GM21423 (cell line): ENCODE measurements at regions not wholly inside any gene's neighbourhood (a gene's known extent, or its start where the extent isn't known, plus 50 kb on each side); places are given as distances from the start of the nearest gene placed in this dataset.

ENCODE experiments used
- ATAC-seq: cut with Tn5 transposase; IDR thresholded peaks from one replicate; pipeline ENCODE4 v1.9.1; 2021; ENCODE audit warnings: mild to moderate bottlenecking, moderate library complexity; ENCODE audit not compliant: unreplicated experiment

DNA sequence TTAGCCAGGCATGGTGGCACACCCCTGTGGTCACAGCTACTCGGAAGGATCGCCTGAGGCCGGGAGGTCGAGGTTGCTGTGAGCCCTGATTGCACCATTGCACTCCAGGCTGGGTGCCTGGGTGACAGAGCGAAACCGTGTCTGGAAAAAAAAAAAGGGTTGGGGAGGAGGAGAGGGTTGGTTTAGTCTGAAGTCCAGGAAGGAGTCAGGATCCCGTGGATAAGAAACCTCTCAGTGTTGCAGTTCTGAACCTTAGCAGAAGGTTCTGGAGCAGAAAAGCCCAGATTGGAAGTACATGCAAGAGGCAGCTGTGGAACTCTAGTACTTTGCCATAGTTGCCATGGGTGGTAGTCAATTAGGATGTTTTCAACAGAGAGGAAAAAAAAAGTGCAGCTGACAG, 125.2 kb upstream of the CPEB4 start:
- ATAC-seq: no peak

DNA sequence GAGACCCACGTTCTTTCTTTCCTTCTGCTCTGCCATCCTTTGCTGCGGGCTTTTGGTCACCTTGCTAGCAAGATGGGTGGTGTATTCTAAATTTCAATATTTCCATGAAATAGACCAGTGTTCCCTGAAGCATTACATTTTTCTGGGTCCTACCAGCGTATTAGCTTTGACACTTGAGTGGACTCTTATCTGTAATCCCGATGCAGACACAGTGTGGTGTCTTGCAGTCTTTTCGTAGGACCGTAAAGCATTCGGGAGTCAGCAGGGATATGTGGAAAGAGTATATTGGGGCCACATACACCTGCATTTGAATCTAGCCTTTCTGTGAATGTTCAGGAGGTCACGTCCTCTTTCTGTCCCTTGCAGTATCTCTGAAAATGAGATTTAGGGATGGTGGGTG, 124.7 kb upstream of the CPEB4 start:
- ATAC-seq: no peak

DNA sequence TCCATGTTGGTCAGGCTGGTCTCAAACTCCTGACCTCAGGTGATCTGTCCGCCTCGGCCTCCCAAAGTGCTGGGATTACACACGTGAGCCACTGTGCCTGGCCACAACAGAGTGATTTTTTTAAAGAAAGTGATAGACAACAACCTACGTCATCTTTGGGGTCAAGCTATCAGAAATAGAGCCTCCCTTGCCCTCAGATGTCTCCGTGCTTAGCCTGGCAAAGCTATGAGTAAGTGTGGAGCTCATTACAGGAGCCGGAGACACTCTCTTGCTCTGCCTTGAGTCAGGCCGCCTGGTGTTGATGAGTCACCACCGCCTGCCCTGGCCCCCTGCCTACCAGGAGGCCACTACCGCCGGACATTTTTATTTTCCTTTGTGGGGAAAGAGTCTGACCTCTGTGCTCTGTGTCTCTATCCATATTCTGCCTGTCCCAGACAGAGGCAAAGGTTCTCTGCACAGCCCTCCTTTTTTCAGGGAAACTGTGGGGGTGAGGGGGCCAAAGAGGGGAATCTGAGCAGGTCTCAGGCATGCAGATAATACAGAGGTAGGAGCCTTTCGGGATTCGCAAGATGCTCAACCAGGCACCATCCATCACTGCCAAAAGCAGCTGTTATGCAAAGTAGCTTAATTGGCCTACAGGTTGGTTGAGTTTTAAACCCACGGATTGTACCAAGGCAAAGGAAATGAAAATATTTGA, 123.7 kb upstream of the CPEB4 start:
- no peak for ATAC-seq

DNA sequence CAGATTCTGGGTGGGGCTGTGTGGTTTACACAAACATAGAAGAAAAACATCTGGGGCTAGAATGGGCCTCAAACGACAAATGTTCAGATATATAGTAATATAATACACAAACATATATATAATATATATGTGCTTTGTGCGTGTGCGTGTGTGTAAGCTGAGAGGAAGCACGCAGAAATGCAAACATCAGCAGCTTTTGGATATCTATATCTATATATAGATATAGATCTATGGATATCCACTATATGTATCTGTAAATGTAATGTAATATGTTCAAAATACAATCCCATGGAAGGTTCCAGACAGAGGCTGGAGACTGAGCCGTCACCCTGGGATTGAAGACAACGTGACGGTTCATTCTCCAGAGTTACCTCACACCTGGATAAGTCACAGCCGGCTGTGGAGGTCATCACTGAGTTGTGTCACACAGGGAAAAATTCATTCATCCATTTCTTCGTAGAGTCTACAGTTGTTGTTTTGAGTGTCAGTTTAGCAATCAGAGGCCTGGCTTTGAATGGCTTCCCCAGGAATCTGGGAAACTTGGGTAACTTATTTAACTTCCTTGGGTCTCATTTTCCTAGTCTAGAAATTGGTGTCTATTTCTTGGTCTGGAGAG, 123.0 kb upstream of the CPEB4 start:
- ATAC-seq: no peak

DNA sequence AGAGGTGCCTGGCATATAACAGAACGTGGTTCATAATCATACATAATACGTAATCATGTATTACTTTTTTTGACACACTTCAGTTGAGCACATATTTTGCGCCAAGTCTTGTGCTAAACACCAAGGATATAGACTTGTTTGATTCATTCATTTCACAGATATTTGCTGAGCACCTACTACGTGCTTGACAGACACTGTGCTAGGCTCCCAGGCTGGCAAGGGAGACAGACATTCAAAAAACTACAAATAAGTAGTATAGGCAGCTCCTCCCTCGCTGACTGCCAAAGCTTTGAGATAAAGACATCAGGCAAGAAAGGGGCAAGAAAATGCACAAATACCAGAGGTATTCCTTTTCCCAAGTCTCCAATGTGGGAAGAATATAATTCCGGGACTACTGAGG, 122.5 kb upstream of the CPEB4 start:
- ATAC-seq: no peak

DNA sequence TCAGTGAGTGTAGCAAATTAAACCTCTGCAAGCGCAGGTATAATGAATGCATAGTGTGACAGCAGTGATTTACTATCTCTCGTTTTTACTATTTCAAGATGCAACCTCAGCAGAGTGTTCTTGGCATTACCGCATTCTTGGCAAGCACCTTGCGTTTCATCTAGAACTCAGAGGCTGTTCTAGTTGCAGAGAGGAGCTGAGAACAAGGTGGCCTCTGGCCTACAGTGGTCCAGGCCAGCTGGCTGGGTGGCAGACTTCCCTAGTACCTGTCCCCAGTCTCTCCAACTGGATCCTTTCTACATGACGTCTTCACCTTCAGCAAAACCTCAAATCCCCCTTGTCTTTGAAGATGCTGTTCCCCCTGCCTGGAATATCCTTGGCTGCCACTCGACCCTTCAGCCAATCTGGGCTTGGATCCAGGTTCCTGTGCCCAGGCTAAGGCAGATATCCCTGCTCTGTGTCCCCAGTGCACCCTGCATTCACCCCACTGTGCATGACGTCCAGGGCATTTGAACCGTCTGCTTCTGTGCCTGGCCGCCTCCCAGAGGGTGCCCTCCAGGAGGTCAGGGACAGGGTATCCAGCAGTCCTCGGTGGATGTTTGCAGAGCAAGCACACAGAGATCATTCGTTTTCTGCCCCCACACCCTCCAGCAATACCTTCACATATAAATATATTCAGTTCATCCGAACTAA, 120.4 kb upstream of the CPEB4 start:
- ATAC-seq: no peak

DNA sequence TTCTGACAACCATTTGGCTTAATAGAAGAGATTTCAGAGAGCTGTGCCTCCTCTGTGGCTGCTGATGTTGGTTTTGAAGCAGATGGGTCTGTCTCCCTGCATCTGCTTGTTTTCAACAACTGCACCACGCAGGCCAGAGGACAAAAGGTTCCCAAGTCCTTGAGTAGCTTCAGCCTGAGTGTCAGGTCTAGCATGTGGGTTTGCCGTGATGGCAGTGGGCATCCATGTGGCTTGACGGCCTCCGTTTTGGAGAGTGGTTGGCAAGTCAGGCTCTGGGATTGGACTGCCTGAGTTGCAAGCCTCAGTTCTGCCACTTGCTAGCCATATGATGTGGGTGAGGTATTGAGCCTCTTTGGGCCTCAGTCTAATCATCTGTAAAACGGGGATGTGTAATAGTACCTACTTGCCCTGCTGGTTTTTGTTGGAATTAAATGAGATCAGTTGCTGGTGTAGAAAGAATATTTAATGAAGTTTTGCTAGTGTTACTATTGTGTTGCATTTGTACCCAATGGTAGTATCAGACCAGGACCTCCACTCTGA, 119.8 kb upstream of the CPEB4 start:
- no peak for ATAC-seq

DNA sequence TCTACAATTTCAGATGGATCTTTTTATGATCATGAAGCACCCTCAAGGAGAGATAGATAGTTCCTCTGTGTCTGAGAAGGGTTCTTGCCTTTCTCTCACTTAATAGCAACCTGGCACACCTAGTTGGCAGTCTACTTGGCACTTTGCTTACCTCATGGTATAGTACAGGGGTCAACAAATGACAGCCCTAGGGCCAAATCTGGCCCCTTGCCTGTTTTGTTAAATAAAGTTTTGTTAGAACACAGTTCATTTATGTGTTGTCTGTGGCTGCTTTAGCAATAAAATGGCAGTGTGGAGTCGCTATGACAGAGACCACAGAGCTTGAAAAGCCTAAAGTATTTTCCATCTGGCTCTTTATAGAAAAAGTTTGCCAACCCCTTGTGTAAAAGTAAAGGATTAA, 119.3 kb upstream of the CPEB4 start:
- no peak for ATAC-seq

DNA sequence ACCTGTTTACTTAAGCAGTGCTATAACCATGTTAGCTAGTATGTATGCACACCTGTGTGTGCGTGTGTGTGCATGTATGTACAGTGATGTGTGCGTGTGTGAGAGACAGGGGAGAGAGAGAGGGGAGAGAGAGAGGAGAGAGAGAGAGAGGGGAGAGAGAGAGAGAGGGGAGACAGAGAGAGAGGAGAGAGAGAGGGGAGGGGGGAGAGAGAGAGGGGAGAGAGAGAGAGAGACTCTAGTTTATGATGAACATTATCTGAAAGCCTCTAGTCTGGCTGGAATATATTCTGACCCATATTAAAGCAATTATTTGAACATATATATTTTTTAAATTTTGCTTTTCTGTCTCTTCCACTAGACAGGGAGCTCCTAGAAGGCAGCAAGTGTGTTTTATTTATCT, 117.5 kb upstream of the CPEB4 start:
- ATAC-seq: no peak

DNA sequence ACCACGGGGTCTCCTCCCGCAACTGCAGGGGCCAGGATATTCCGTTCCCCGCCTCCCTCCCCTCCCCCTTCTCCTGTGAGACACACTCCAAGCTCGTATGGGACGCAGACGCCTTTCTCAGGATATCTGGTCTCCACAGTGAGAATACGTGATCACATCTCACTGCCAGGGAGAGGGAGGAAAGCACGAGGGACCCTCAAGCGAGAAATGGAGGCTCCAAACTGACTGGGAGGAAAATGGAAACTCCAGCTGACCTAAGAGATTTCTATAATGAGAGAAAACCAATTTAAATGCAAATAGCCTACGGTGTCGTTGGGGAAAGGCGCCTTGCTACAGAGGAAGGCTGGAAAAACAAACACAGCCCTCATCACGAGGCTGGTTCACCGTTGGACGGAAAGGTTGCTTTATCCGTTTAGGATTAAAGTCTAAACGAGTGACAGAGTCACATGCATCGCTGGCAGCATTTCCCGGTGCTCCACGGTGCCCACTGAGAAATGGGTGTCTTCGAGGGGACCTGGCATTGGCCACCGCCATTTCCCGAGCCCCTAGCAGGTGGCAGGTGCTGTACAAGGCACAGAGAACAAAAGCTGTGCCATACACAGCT, 116.9 kb upstream of the CPEB4 start:
- no peak for ATAC-seq

DNA sequence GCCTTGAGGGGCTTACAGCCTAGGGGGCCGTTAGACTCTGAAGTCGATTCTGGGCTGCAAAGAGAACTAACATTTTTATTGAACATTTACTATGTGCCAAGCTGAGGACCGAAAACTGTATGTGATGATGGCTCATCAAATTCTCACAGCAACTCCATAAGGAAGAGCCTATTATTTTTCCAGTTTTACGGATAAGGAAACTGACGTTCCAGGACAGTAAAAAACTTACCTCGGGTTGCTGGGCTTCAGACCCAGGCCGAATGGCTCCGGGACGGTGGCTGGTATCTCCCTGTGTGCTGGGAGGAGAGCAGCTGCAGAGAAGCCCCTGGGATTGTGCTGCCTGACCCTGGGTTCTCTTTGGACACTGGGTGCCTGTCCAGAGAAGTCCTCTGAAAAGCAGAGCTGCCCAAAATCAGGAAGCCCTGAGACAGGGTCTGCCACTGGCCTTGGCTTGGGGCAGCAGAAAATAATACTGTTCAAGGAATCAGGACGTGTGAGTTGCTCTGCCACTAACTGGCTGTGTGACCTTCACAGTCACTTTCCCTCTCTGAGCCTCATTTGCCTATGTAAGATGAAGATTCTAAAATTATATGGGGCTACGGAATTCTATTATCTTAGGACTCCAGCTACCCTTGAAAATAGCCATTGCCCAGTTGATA, 116.3 kb upstream of the CPEB4 start:
- ATAC-seq: no peak

DNA sequence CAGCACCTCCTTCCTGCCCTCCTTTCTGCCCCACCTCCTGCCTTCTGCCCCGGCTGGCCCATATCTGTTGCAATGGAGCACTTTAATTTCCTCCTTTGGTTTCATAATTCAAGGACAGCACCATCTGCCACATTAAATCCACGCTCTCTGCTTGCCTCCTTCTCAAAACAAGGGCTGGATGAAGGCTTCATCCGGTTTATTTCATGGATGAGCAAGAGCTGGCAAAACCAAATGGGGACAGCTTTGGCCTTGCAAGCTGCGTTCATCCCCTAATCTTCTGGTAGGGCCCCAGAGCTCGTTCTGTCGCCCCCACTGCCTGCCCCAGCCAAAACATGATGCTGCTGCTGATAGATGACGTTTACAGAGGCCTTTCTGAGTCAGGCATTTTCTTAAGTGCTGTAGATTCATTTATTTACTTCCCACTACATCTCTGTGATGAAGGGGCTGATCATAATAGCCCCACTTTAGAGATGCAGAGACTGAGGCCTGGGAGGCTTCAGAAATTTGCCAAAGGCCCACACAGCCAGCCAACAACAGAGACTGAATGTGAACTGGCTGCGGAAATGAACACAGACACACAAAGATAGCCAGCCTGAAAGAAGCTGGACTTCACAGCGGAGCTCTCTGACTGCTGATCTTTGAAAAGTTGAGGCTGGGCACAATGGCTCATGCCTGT, 115.6 kb upstream of the CPEB4 start:
- ATAC-seq: no peak

DNA sequence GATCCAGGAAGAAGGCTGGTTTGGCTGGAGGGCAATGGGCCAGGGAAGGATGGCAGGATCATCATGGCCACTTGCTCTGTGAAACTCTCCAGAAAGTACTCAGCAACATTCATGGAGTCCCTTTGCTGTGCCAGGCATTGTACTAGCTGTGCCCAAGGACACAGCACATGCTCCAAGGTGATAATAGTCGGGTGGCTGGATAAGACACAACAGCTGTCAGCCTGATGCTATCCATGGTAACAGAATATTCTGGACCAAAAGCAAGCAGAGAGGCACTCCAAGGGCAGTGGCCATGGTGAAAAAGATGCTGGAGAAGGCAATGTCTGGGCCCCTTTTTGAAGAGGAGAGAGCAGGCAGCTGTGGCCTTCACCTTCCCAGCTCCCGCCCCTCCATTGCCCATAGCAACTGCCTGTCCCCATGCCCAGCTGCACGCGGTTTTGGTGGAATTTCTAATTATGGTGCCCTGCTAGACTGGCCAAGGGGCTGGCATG, 113.8 kb upstream of the CPEB4 start:
- ATAC-seq: no peak

DNA sequence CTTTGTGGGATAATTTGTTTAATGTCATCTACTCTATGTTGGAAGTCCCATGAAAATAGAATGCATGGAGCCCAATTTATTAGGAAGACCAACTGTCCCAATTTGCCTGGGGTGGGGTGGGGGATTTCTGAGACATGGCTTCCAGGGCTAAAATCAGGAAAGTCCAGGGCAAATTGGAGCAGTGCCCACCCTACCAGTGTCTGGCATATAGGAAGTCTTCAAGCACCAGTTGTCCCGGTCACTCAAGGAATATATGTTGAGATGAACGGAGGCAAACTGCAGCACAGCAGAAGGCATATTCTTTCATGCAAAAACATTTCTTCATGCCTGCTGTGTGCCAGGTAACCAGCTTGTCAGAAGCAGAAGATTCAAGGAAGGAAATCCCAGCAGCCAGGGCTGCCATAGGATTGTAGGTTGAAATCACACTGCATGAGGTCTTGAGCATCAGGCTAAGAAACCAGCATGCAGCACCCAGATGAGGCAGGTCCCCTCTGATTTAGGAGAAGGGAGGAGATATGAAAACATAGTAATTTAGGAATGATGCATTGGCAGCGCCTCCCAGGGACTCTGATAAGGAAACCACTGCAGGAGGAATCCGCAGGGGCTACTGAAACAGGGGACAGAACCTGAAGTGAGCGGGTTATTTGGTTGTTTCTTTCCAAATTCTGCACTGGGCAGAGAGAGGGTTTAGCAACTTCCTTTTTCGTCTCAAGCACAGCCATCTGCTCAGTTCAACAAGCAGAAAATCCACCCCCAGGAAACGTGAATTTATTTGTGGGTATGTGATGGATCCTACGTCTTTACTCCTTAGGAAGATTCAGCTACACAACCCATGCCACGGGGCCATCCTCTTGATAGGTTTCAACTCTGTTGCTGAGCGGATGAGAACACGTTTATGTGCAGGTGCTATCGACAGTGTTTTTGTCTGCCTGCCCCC, 112.6 kb upstream of the CPEB4 start:
- ATAC-seq: no peak

DNA sequence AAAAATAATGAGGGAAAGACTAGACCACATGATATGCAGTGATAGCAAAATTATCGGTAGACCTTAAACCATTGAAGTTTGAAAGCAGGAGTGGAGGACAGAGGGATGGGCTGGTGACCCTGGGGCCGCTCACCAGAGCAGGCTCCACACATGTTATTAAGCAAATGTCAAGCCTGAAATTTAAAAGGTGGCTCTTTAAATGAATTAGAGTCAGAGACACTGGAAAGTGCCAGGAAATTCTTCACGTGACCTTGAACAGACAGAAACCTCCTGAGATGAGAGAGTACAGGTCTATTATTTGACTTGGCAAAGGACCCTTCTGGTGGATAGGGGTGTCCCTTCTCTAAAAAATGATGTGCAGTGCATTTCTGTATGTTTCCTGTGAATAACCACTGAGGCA, 111.0 kb upstream of the CPEB4 start:
- no peak for ATAC-seq

DNA sequence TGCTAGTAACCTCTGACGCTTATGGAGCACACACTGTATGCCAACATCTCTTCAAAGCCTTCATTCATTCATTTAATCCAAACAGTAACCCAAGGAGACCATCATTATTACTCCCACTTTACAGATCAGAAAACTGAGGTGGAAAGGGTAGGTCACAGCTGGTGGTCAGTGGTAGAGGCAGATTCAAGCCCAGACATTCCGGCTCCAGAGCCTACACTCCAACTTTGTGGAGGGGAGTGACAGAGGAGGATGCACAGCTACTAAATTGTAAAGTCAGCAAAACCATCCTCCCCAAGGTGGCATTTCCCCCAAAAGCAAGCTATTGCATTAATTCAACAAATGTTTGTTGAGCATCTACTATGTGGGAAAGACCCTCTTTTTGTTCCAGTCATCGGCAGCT, 110.5 kb upstream of the CPEB4 start:
- ATAC-seq: no peak

DNA sequence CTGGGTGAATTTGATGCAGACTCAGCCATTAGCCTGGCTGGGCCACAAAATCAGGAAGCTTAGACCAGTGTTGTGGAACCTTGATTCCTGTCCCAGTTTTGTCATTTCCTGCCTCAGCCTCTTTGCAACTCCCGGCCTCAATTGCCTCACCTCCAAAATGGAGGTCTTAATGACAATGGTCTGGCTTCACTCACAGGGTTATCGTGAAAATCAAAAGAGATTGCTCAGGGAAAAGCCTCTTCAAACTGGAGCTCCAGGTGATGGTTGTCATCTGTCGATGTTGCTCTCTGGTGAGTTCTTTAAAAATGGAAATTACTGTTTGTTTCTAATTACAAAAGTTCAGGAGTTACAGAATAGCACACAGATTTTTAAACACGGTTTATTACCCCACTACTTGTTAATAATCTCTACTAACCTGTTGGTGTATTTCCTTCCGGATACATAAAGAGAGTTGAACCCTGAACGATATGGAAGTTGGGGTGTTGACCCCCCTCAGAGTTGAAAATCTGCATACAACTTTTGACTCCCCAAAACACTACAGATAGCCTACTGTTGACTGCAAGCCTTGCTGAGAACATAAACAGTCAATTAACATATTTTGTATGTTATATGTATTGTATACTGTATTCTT, 109.9 kb upstream of the CPEB4 start:
- ATAC-seq: no peak

DNA sequence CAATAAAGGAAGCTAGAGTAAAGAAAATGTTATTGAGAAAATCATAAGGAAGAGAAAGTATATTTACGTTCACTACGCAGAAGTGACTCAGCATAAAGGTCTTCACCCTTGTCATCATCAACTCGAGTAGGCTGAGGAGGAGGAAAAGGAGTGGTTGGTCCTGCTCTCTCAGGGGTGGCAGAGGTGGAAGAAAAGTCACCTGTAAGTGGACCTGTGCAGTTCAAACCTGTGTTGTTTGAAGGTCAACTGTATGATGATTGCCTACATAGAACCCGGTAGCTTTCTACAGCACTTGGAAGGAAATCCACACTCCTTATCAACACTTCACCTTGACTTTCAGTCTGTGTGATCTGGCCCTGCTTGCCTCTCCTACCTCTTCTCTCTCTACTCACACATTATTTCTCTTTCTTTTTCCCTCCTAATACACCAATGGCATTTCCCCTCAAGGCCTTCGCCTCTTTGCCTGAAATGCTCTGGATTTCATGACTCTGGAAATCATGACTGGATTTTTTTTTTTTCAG, 109.3 kb upstream of the CPEB4 start:
- no peak for ATAC-seq
